HEK293T (cell line): ENCODE measurements at regions not wholly inside any gene's neighbourhood (a gene's known extent, or its start where the extent isn't known, plus 50 kb on each side); places are given as distances from the start of the nearest gene placed in this dataset.

ENCODE experiments used
- CTBP1 ChIP-seq: fragments of 450-650 bp; IDR thresholded peaks from 2 replicates; pipeline ENCODE4 v1.6.1; 2016; ENCODE audit warnings: borderline replicate concordance
- FOXK2 ChIP-seq: fragments of 450-650 bp; IDR thresholded peaks from 2 replicates; pipeline ENCODE4 v1.6.1; 2016; ENCODE audit warnings: mild to moderate bottlenecking
- LEF1 ChIP-seq: fragments of 450-650 bp; IDR thresholded peaks from 2 replicates; pipeline ENCODE4 v1.6.1; 2017; ENCODE audit warnings: mild to moderate bottlenecking, borderline replicate concordance
- NFRKB ChIP-seq: fragments of 450-650 bp; IDR thresholded peaks from 2 replicates; pipeline ENCODE4 v1.6.1; 2016; ENCODE audit warnings: mild to moderate bottlenecking, moderate library complexity
- SUZ12 ChIP-seq: fragments of 450-650 bp; IDR thresholded peaks from 2 replicates; pipeline ENCODE4 v1.6.1; 2016; ENCODE audit warnings: mild to moderate bottlenecking

DNA sequence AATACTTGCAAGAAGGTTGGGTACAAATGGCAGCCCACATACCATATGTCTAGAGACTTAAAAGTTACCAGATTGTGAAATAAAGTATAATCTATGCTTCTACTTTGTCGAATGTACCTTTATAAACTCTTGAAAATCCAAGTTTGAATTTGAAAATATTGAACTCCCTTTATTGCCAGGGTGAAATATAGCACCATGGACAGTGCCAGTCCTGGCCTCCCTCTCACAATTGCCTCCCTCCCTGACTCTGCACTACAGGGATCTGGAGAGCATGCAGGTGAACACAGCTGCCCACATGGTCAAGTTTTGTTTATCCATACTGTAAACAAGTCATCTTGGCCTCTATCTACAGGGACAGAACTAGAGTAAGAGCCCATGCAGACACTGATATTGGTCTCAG, 394.1 kb upstream of the SLITRK6 start:
- TF ChIP-seq FOXK2 (no peak), LEF1 (no peak), NFRKB (no peak), CTBP1 (no peak), SUZ12 (no peak)
